Neuron (in vitro differentiated cells): ENCODE measurements at regions not wholly inside any gene's neighbourhood (a gene's known extent, or its start where the extent isn't known, plus 50 kb on each side); places are given as distances from the start of the nearest gene placed in this dataset.

Source experiments
- H2AFZ ChIP-seq: one replicate; pipeline ENCODE4 v1.6.1; 2013; ENCODE audit warnings: low read depth, mild to moderate bottlenecking, inconsistent platforms, low read length, moderate library complexity
- H3K27me3 ChIP-seq: one replicate; pipeline ENCODE4 v1.6.1; 2013; ENCODE audit warnings: low read length; ENCODE audit not compliant: insufficient read depth
- H3K36me3 ChIP-seq: one replicate; pipeline ENCODE4 v1.6.1; 2013; ENCODE audit warnings: low read length; ENCODE audit not compliant: insufficient read depth
- H3K4me1 ChIP-seq: one replicate; pipeline ENCODE4 v1.6.1; 2013; ENCODE audit warnings: low read length; ENCODE audit not compliant: insufficient read depth
- H3K4me3 ChIP-seq: 2 replicates; pipeline ENCODE4 v1.5.1; 2013; ENCODE audit warnings: mild to moderate bottlenecking, low read length, moderate library complexity
- H3K9me3 ChIP-seq: one replicate; pipeline ENCODE4 v1.6.1; 2013; ENCODE audit warnings: low read length

- Histone ChIP-seq H3K4me3 (no peak overlapping the region), H3K9me3 (peaks cover 7% of the 10 kb centered on the region), H3K27me3 (no peaks in the 10 kb centered on the region), H2AFZ (no peak overlapping the region), H3K36me3 (peaks cover 14% of the 10 kb centered on the region), H3K4me1 (no peaks in the 10 kb centered on the region)
Observed at GRCh38 chr21:16540966-16541727, 811.4 kb downstream of the USP25 start.

GRCh38 chr21:16550118-16550517 is 820.3 kb downstream of the USP25 start:
- Histone ChIP-seq H3K4me1 (no peaks in the 10 kb centered on the region), H3K36me3 (no peaks in the 10 kb centered on the region), H3K9me3 (no peaks in the 10 kb centered on the region), H3K4me3 (no peak overlapping the region), H3K27me3 (no peaks in the 10 kb centered on the region), H2AFZ (no peak overlapping the region)

- no peak overlapping the region for H2AFZ ChIP-seq
- H3K4me1 ChIP-seq = no peaks in the 10 kb centered on the region
- no peaks in the 10 kb centered on the region for H3K27me3 ChIP-seq
- H3K9me3 ChIP-seq = peaks cover under 1% of the 10 kb centered on the region
- H3K36me3 ChIP-seq = peaks cover 2% of the 10 kb centered on the region
- H3K4me3 ChIP-seq = no peak overlapping the region
Observed at GRCh38 chr21:16550917-16551741, 821.3 kb downstream of the USP25 start.

GRCh38 chr21:16552880-16553279 is 823.1 kb downstream of the USP25 start:
- Histone ChIP-seq H3K36me3 (peaks cover 6% of the 10 kb centered on the region), H2AFZ (no peak overlapping the region), H3K4me3 (no peak overlapping the region), H3K27me3 (no peaks in the 10 kb centered on the region), H3K4me1 (no peaks in the 10 kb centered on the region), H3K9me3 (peaks cover 4% of the 10 kb centered on the region)

GRCh38 chr21:16554503-16554902 is 824.7 kb downstream of the USP25 start:
- Histone ChIP-seq H3K4me1 (no peaks in the 10 kb centered on the region), H3K27me3 (no peaks in the 10 kb centered on the region), H3K36me3 (peaks cover 6% of the 10 kb centered on the region), H3K9me3 (peaks cover 4% of the 10 kb centered on the region), H2AFZ (no peak overlapping the region), H3K4me3 (no peak overlapping the region)

GRCh38 chr21:16563116-16563515 is 833.3 kb downstream of the USP25 start:
- H3K4me3 ChIP-seq = no peak overlapping the region
- peaks cover 7% of the 10 kb centered on the region for H3K4me1 ChIP-seq
- no peaks in the 10 kb centered on the region for H3K27me3 ChIP-seq
- no peaks in the 10 kb centered on the region for H3K36me3 ChIP-seq
- H2AFZ ChIP-seq = no peak overlapping the region
- H3K9me3 ChIP-seq = no peaks in the 10 kb centered on the region

GRCh38 chr21:16563795-16564194 is 834.0 kb downstream of the USP25 start:
- H3K27me3 ChIP-seq = no peaks in the 10 kb centered on the region
- no peaks in the 10 kb centered on the region for H3K9me3 ChIP-seq
- H3K36me3 ChIP-seq = no peaks in the 10 kb centered on the region
- no peak overlapping the region for H3K4me3 ChIP-seq
- no peak overlapping the region for H2AFZ ChIP-seq
- H3K4me1 ChIP-seq = peaks cover 7% of the 10 kb centered on the region

- H2AFZ ChIP-seq = no peak overlapping the region
- H3K9me3 ChIP-seq = no peaks in the 10 kb centered on the region
- peaks cover 5% of the 10 kb centered on the region for H3K4me1 ChIP-seq
- no peak overlapping the region for H3K4me3 ChIP-seq
- H3K27me3 ChIP-seq = no peaks in the 10 kb centered on the region
- H3K36me3 ChIP-seq = peaks cover 2% of the 10 kb centered on the region
Observed at GRCh38 chr21:16568244-16568643, 838.5 kb downstream of the USP25 start.

DNA sequence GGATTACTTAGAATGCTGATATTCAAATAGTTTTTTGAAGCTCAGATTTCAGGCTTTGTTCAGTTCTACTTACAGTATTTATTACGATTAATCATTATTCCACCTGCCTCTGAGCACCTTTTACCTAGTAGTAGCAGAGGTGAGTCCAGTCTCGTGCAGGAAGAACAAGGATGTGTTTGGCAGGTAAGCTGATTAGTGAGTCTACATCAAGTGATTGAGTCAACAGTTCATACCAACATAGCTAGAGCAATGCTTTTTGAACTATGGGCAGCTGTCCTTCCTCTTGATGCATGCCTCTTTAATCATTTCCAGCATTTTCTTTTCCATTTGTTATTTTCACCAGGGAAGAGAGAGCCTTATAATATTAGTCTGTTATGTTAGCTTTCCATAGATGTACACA is 838.9 kb downstream of the USP25 start:
- Histone ChIP-seq H3K36me3 (peaks cover 2% of the 10 kb centered on the region), H3K4me3 (no peak overlapping the region), H3K9me3 (no peaks in the 10 kb centered on the region), H2AFZ (no peak overlapping the region), H3K27me3 (no peaks in the 10 kb centered on the region), H3K4me1 (peaks cover 2% of the 10 kb centered on the region)

GRCh38 chr21:16569679-16570078 is 839.9 kb downstream of the USP25 start:
- no peaks in the 10 kb centered on the region for H3K9me3 ChIP-seq
- H3K36me3 ChIP-seq = peaks cover 2% of the 10 kb centered on the region
- no peak overlapping the region for H3K4me3 ChIP-seq
- no peak overlapping the region for H2AFZ ChIP-seq
- no peaks in the 10 kb centered on the region for H3K27me3 ChIP-seq
- H3K4me1 ChIP-seq = no peaks in the 10 kb centered on the region

- H3K36me3 ChIP-seq = peaks cover 2% of the 10 kb centered on the region
- H3K4me3 ChIP-seq = no peak overlapping the region
- no peaks in the 10 kb centered on the region for H3K9me3 ChIP-seq
- no peaks in the 10 kb centered on the region for H3K4me1 ChIP-seq
- H3K27me3 ChIP-seq = no peaks in the 10 kb centered on the region
- H2AFZ ChIP-seq = no peak overlapping the region
Observed at GRCh38 chr21:16570171-16570570, 840.4 kb downstream of the USP25 start.

DNA sequence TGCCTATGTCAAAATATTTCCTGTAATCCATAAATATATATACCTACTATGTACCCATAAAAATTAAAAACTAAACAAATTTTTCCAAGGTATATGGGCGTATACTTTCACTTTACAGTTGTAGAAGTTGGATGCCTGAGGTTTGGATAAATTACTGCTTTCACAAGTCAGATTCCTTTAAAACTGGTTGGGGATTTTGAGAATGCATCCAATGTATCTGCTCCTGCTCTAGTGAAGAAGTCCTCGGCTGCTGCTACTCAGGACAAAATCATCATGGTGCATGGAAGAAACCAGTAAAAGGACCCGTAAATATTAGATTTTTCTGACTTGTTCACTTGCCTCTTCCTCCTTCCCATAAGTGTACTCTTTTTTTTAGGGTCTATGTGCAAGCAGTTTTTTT is 841.1 kb downstream of the USP25 start:
- H3K4me3 ChIP-seq = no peak overlapping the region
- H3K27me3 ChIP-seq = no peaks in the 10 kb centered on the region
- H3K9me3 ChIP-seq = no peaks in the 10 kb centered on the region
- no peaks in the 10 kb centered on the region for H3K4me1 ChIP-seq
- H2AFZ ChIP-seq = no peak overlapping the region
- peaks cover 2% of the 10 kb centered on the region for H3K36me3 ChIP-seq

GRCh38 chr21:16571594-16571993 is 841.8 kb downstream of the USP25 start:
- peaks cover 2% of the 10 kb centered on the region for H3K36me3 ChIP-seq

More at GRCh38 chr21:16571594-16571993, 841.8 kb downstream of the USP25 start:
- Histone ChIP-seq H2AFZ (no peak overlapping the region), H3K4me3 (no peak overlapping the region), H3K27me3 (no peaks in the 10 kb centered on the region), H3K9me3 (no peaks in the 10 kb centered on the region), H3K4me1 (no peaks in the 10 kb centered on the region)
